ENCODE measurements at regions not wholly inside any gene's neighbourhood (a gene's known extent, or its start where the extent isn't known, plus 50 kb on each side); places are given as distances from the start of the nearest gene placed in this dataset.

DNA sequence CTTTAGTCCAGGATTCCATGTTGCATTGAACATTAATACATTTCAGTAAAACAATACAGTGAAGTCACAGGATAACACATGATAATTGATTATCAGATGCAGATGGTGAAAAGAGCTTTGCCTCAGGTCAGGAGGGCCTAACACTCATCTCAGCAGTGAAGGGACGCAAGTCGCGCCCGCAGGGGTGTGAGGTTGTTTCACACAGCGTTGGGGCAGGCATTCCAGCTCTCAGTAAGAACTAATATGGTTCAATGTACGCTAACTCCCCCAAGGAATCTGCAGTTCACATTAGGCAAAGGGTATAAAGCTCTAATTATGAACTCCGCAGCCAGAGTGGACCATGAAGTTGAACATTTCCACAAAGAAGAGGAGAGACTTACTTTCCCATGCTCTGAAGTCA, 53.1 kb upstream of the ATL2 start:
- TF ChIP-seq, protein P1, sequence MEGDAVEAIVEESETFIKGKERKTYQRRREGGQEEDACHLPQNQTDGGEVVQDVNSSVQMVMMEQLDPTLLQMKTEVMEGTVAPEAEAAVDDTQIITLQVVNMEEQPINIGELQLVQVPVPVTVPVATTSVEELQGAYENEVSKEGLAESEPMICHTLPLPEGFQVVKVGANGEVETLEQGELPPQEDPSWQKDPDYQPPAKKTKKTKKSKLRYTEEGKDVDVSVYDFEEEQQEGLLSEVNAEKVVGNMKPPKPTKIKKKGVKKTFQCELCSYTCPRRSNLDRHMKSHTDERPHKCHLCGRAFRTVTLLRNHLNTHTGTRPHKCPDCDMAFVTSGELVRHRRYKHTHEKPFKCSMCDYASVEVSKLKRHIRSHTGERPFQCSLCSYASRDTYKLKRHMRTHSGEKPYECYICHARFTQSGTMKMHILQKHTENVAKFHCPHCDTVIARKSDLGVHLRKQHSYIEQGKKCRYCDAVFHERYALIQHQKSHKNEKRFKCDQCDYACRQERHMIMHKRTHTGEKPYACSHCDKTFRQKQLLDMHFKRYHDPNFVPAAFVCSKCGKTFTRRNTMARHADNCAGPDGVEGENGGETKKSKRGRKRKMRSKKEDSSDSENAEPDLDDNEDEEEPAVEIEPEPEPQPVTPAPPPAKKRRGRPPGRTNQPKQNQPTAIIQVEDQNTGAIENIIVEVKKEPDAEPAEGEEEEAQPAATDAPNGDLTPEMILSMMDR (IDR thresholded peaks at IDR 0.05): no peak
- TF ChIP-seq POLR2AphosphoS5 (IDR thresholded peaks at IDR 0.05): no peak
- TF ChIP-seq EP300 (IDR thresholded peaks at IDR 0.05): no peak
- TF ChIP-seq POLR2A (IDR thresholded peaks at IDR 0.05): no peak
- no peak for DNase-seq
- Histone ChIP-seq H3K4me1 (peaks cover 0 to 36% (median 9%) of the 10 kb centered on the region in 4 donors), H3K27me3 (no peaks in the 10 kb centered on the region), H3K4me3 (no peak overlapping the region), H3K36me3 (no peaks in the 10 kb centered on the region), H3K27ac (peak overlapping the region in 1 of 5 donors; percentile 27), H3K9me3 (no peaks in the 10 kb centered on the region)
- 86 to 94% (median 89%) methylated on average over 7 of the region's 7 CpGs for WGBS, 5 donors
- intact Hi-C loops (cut with DNase I; ENCODE audit: low total_unique reads): no loop called here

DNA sequence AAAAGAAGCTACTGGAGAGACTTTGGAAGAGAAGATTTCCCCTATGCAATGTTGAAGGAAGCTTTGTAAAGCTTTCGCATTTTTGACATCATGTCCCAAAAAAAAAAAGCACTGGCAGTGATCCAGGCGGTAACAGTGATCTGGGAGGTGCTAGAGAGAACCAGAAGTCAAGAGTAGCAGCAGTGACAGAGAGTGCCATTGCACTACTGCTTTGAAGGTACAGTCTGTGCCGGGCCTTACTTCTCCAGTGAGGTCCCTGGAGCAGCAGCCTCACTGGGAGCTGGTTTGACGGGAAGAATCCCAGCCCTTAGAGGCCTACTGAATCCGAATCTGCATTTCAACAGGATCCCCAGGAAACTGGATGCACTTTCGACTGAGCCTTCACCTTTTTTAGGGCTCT, 50.9 kb upstream of the ATL2 start:
- no peaks in the 10 kb centered on the region for H3K36me3 ChIP-seq
- peaks cover 0 to 32% (median 8%) of the 10 kb centered on the region in 4 donors for H3K4me1 ChIP-seq
- no peak overlapping the region for H3K4me3 ChIP-seq
- TF ChIP-seq, protein P1 (IDR thresholded peaks at IDR 0.05): no peak
- TF ChIP-seq POLR2A (IDR thresholded peaks at IDR 0.05) (no peak), EP300 (IDR thresholded peaks at IDR 0.05) (no peak), POLR2AphosphoS5 (IDR thresholded peaks at IDR 0.05) (no peak)
- no peak overlapping the region for H3K27ac ChIP-seq
- intact Hi-C loops (cut with DNase I; ENCODE audit: low total_unique reads): no loop called here
- no peaks in the 10 kb centered on the region for H3K27me3 ChIP-seq
- WGBS, 5 donors: 81 to 87% (median 83%) methylated on average over 6 of the region's 6 CpGs
- DNase-seq: no peak
- H3K9me3 ChIP-seq: no peaks in the 10 kb centered on the region

- intact Hi-C loops (cut with DNase I; ENCODE audit: low total_unique reads): no loop called here
- H3K4me3 ChIP-seq: no peak overlapping the region
These were observed 50.0 kb upstream of the ATL2 start for GRCh38 chr2:38427054-38427453.

More at GRCh38 chr2:38427054-38427453, 50.0 kb upstream of the ATL2 start:
- TF ChIP-seq EP300 (IDR thresholded peaks at IDR 0.05): no peak
- no peak for TF ChIP-seq POLR2AphosphoS5 (IDR thresholded peaks at IDR 0.05)
- no peak for TF ChIP-seq POLR2A (IDR thresholded peaks at IDR 0.05)
- TF ChIP-seq, protein P1 (IDR thresholded peaks at IDR 0.05): no peak
- H3K36me3 ChIP-seq: no peaks in the 10 kb centered on the region
- H3K4me1 ChIP-seq: peaks cover 0 to 23% (median 5%) of the 10 kb centered on the region in 4 donors
- H3K9me3 ChIP-seq: no peaks in the 10 kb centered on the region
- WGBS, 5 donors: 77 to 93% (median 89%) methylated on average over 5 of the region's 5 CpGs
- H3K27me3 ChIP-seq: no peaks in the 10 kb centered on the region
- no peak for DNase-seq
- no peak overlapping the region for H3K27ac ChIP-seq

All from stomach (tissue), 8 donors.